ENCODE measurements at regions not wholly inside any gene's neighbourhood (a gene's known extent, or its start where the extent isn't known, plus 50 kb on each side); places are given as distances from the start of the nearest gene placed in this dataset.

DNA sequence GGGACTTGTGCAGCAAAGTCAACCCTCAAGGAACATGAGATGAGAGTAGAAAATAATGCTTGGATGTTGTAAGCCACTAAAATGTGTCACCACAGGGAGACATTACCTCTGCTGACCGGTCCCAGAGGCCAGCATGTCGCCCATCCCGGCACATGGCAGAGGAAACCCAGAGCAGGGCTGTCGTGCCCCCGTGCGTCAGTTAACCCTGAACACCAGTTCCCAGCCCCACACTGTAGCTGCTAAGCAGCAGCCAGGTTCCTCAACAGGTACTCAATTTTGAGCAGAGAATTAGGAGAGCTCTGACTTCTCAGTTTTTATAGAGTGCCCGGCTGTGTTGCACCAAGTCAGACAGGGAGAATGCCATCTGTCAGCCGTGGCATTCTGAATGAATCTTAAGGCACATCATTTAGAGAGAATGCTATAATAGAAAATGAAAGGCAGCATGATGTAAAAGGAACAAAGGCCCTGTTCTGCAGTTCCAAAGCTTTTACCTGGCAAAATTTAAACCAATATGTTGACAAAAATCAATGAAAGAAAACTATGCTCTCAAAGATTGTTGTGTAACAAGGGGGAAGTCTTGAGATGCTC, 307.9 kb downstream of the METTL4 start:
- TF ChIP-seq, protein P1, sequence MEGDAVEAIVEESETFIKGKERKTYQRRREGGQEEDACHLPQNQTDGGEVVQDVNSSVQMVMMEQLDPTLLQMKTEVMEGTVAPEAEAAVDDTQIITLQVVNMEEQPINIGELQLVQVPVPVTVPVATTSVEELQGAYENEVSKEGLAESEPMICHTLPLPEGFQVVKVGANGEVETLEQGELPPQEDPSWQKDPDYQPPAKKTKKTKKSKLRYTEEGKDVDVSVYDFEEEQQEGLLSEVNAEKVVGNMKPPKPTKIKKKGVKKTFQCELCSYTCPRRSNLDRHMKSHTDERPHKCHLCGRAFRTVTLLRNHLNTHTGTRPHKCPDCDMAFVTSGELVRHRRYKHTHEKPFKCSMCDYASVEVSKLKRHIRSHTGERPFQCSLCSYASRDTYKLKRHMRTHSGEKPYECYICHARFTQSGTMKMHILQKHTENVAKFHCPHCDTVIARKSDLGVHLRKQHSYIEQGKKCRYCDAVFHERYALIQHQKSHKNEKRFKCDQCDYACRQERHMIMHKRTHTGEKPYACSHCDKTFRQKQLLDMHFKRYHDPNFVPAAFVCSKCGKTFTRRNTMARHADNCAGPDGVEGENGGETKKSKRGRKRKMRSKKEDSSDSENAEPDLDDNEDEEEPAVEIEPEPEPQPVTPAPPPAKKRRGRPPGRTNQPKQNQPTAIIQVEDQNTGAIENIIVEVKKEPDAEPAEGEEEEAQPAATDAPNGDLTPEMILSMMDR (IDR thresholded peaks at IDR 0.05): no peak
- TF ChIP-seq POLR2A (IDR thresholded peaks at IDR 0.05) (no peak), EP300 (IDR thresholded peaks at IDR 0.05) (no peak), POLR2AphosphoS5 (IDR thresholded peaks at IDR 0.05) (no peak)

All from sigmoid colon (tissue), 4 donors.